B cell (primary cell): ENCODE measurements at regions not wholly inside any gene's neighbourhood (a gene's known extent, or its start where the extent isn't known, plus 50 kb on each side); places are given as distances from the start of the nearest gene placed in this dataset.
"Not testable (repeated sequence)": the region's sequence is repeated elsewhere in the genome, so short reads cannot be mapped to it uniquely, and the experiment has no call there.

Experiments
- EZH2 ChIP-seq: IDR thresholded peaks from 2 replicates; pipeline ENCODE4 v1.6.1; 2012; ENCODE audit warnings: borderline replicate concordance, low read depth, mild to moderate bottlenecking, moderate library complexity, low read length; ENCODE audit not compliant: insufficient read depth, poor library complexity, severe bottlenecking
- TF ChIP-seq, protein P1 (sequence below): fragments of 200-600 bp; IDR thresholded peaks from one replicate; pipeline ENCODE4 v1.8.0; 2022; ENCODE audit warnings: antibody characterized with exemption, mild to moderate bottlenecking

GRCh38 chr7:142514716-142515115, 234.6 kb upstream of the PRSS1 start:
- TF ChIP-seq, protein P1, sequence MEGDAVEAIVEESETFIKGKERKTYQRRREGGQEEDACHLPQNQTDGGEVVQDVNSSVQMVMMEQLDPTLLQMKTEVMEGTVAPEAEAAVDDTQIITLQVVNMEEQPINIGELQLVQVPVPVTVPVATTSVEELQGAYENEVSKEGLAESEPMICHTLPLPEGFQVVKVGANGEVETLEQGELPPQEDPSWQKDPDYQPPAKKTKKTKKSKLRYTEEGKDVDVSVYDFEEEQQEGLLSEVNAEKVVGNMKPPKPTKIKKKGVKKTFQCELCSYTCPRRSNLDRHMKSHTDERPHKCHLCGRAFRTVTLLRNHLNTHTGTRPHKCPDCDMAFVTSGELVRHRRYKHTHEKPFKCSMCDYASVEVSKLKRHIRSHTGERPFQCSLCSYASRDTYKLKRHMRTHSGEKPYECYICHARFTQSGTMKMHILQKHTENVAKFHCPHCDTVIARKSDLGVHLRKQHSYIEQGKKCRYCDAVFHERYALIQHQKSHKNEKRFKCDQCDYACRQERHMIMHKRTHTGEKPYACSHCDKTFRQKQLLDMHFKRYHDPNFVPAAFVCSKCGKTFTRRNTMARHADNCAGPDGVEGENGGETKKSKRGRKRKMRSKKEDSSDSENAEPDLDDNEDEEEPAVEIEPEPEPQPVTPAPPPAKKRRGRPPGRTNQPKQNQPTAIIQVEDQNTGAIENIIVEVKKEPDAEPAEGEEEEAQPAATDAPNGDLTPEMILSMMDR = not testable (repeated sequence)
- TF ChIP-seq EZH2 = not testable (repeated sequence)
